GM12801 (cell line): ENCODE measurements at regions not wholly inside any gene's neighbourhood (a gene's known extent, or its start where the extent isn't known, plus 50 kb on each side); places are given as distances from the start of the nearest gene placed in this dataset.

Source experiments
- TF ChIP-seq, protein P1 (sequence below): IDR thresholded peaks from one replicate; pipeline ENCODE4 v1.5.1; 2011; ENCODE audit warnings: control low read depth; ENCODE audit not compliant: insufficient read length; ENCODE audit errors: extremely low read depth

DNA sequence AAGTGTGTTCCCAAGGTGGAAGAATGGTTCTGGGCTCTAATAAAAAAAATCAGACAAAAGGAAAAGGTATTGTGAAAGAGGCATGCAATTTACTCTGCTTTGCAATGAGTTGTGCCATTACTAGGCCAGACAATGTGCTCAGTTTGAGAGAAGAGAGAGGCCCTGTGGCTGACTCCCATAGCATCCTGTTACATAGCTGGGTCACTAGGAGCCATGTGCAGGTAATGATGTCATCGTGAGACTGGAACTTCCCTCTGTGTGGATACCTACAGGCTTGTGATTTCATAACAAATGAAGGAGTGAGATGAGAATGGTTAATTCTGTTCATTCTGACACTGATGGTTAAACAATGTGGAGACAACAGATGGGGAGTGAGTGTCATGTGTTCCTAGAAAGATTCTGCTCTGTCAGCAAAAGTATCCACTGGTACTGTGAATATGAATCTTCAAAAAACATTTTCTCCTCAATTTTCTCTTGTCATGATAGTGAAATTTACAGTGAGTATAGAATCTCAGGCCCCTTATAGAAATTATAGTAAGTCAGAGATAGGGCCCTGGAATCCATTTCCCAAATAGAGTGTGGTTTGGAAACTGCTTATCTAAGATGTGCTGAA, 648.7 kb upstream of the DPPA4 start:
- TF ChIP-seq, protein P1, sequence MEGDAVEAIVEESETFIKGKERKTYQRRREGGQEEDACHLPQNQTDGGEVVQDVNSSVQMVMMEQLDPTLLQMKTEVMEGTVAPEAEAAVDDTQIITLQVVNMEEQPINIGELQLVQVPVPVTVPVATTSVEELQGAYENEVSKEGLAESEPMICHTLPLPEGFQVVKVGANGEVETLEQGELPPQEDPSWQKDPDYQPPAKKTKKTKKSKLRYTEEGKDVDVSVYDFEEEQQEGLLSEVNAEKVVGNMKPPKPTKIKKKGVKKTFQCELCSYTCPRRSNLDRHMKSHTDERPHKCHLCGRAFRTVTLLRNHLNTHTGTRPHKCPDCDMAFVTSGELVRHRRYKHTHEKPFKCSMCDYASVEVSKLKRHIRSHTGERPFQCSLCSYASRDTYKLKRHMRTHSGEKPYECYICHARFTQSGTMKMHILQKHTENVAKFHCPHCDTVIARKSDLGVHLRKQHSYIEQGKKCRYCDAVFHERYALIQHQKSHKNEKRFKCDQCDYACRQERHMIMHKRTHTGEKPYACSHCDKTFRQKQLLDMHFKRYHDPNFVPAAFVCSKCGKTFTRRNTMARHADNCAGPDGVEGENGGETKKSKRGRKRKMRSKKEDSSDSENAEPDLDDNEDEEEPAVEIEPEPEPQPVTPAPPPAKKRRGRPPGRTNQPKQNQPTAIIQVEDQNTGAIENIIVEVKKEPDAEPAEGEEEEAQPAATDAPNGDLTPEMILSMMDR, result no peak

DNA sequence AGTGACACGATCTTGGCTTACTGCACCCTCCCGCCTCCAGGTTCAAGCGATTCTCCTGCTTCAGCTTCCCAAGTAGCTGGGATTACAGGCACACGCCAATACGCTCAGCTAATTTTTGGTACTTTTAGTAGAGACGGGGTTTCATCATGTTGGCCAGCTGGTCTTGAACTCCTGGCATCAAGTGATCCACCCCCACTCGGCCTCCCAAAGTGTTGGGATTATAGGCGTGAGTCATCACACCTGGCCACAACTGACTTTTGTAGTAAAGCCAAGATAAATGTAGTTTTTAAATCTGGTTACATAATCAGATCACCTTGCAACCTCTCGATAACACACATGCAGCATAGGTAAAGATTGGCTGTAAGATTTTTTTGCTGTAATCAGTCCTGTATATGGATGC, 657.5 kb upstream of the DPPA4 start:
- TF ChIP-seq, protein P1, result no peak

DNA sequence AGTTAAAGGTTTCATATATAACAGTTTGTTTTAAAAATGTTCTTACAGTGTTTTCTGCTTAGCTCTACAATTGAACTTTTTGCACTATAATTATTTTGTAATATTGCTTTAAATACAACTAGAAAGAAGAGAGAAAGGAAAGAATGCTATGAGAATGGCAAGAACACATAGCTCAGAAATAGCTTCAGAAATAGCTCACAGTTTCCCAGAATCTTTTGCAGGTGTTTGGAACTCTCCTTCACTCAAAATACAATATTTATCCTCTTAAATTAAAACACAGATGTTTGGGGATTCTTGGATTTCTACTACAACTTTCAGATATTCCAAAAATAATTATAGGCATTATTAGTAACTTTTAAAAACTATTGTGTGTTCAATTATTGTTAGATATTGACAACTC, 658.0 kb upstream of the DPPA4 start:
- TF ChIP-seq, protein P1, result no peak

DNA sequence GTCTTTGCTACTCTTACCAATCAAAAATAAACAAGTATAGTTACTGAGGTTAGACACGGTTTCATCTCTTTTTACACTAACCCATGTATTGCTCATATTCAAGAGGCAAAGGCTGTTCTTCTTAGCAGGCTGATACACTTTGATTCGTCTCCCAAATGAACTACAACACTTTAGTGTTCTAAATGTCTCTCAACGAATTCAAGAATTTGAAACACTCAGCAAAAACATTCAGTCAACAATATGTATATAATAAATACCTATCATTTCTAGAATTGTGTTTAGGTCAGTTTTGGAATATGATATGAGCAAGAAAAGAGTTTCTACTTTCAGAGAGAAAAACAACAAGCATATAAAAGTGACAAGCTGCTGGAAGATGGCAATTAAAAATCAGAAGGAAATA, 669.6 kb upstream of the DPPA4 start:
- TF ChIP-seq, protein P1, result no peak

DNA sequence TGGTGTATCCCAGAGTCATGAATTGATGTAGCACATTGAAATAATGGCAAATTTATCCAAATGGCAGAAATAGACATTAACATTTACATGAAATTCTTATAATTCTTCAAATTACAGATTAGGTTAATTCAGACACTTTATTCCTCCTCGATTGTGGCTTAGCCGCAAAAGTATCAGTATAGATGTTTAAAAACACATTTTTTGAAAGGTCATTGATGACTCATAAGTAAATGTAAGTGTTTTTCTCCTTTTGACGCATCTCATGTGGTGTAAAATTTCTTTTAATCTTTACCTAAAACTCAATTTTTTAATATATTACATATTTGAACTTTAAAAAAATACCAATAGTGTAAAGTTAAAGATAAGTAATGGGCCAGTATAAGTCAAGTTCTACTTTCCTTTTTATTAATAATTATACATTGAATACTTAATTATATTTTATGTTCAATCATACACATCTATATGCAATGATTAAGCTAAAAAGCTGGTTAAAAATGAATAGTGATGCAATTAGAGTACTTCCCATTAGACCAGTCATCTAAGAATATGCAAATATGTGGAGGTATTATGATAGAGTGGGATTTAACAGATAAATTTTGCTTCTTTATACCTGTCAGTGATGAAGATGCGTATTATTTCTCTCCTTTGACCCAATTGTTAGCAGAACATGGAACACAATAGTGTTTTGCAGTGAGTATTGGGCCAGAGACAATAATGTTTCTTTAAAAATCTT, 678.1 kb upstream of the DPPA4 start:
- TF ChIP-seq, protein P1, result no peak

DNA sequence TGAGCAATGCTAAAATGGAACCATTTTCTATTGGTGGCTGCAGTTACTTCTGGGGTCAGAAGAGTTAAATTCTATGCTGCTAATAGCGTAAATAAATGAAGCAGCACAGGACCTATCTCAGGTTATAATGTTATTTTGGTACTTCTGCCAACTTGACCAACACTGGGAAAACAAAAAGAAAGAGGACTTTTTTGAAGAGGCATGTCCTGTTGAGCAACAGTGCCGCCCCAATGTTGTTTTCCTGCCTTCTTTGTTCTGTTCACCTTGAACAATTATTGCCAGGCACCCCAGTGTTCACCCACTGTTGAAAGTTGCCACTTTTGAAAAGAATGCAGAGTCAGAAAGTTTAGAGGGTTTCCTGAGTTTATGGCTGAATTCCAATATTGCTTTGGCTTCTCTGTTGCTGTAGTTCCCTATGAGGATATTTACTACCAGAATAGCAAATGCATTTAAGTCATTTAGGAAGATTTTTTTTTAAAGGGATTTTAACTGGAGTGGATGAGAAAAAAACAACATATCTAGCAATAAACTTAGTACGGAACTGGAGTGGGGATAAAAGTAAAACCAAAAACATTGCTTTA, 679.0 kb upstream of the DPPA4 start:
- TF ChIP-seq, protein P1, result no peak

DNA sequence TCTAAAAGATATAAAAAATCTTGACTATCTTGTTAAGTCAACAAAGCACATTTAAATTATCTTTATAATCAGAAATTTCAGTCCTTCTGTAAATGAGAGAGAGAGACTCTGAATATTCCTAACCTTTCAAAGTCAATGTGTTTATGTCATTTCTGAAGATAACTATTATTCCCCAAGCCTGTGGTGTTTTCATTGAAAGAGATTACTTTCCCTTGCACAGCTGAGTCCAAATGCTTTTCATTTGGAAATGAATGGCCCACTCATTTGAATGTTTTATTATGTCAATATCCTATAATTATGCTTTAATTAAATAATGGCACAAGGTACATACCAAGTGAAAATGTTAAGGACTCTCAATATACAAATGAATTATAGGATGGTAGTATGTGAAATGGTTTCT, 680.0 kb upstream of the DPPA4 start:
- TF ChIP-seq, protein P1, result no peak
